Cerebellar cortex (tissue), 1 donor: ENCODE measurements at regions not wholly inside any gene's neighbourhood (a gene's known extent, or its start where the extent isn't known, plus 50 kb on each side); places are given as distances from the start of the nearest gene placed in this dataset.
"Not testable (repeated sequence)": the region's sequence is repeated elsewhere in the genome, so short reads cannot be mapped to it uniquely, and the experiment has no call there.

ENCODE experiments used
- DNase-seq: peaks from one replicate; pipeline ENCODE4 v3.0.0-alpha.2; 2015; ENCODE audit warnings: low spot score

DNA sequence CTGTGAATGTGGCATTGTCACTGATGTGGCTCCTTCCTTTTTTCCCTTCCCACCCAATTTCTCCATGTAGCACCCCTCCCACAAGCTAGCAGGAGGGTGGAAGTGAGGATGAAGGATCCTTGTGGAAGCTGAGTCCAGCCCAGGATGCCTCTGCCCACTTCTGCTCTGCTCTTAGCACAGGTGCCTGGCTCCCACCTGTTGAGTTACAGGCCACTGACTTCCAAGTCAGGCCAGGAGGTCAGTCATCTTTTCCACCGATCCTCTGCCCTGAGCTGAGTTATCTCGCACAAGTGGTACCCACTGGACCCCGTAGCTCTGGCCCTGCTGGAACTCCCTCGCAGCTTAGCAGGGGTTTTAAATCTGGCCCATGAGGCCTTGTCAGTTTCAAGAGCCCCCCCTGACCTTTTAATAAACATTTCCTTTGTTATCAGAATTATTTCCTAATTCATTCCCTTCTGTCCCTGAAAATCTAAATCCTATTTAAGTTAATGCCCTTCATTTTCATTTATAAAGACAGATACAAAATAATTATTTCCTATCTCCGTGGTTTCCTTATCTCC, 125.3 kb upstream of the CADM1 start:
- DNase-seq = no peak

DNA sequence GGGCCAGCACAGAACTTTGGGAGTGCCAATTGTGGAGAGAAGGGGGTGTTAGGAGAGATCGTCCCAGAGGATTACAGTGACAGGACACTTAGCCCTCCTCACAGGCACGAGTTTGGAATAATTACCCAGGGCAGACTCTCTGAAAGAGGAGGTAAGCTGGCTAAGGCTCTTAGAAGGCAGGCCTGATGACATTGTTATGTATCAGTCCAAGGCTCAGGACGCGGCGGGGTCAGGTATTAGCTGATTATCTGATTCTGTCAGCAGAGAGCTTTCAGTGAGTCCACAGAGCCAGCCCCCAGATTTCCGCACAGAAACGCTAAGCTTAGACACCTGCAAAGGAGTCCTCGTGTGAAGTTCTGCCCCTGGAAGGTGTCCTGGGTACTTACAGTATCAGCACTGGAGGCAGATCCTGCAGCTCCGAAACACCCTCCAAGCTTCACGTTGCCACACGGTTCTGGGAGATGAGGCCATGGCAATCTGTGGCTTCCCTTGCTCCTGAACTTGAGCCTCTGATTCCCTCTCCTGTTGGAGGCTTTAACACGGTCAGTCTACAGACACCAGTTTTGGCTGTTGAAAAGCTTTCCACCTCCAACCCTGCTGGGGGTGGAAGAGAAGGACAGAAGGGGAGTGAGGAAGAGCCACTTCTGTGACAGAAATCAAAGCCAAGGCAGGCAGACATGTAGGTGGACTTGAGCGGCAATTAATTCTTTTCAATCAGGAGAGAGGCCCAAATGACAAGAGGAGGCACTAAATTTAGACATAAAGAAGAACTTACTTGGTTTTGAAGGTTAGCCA, 123.6 kb upstream of the CADM1 start:
- DNase-seq = peak; percentile 69

DNA sequence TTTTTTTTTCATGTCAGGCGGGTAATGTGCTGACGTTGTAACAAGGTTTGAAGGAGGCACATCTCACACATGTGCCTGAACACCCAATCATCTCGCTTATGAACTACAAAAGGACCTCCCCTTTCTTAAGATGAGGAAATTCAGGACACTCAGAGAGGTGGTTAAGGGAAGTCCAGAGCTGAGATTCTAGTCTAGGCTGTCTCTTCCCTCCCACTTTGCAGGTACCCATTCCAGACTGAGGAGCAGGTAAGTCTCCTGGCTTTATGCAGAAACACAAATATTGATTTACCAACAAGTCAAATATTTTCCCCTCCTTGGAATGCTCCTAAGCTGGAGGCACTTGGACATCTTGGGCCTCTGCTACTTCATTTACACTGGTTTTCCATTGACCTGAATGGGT, 122.9 kb upstream of the CADM1 start:
- no peak for DNase-seq

DNA sequence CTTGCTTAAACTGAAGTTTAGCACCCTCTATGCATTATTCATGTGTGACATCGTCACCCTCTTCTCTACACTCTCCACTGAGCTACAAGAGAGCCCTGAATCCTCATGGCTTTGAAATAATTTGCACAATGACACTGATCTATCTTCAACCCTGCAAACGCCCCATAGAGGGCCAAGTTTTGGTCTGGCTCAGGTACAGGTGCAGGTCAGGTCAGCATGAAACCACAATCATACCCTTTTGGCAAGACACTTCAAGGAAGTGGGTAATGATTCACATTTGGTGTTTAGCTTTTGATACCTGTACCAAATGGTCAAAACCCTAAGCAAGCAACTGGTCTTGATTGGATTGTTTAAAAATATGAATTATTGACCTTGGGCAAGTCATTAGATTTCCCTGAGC, 122.2 kb upstream of the CADM1 start:
- DNase-seq = no peak

DNA sequence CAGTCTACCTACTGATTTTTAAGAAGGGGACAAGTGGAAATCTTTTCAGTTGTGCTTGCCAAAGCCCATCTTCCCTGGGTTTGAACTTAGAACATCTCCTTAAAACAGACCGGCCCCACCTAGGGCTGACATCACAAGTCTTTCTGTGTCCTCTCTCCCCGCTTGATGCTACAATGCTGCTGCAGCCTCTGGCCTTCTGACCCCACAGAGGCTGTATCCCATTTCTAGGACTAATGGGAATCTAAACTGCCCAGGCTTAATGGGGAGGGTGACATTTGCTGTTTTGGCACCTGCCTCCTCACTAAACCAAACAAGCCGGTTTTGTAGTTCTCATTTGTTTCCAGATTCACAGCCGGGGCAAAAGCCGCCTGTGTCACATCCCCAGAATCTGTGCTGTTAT, 121.3 kb upstream of the CADM1 start:
- DNase-seq = no peak

DNA sequence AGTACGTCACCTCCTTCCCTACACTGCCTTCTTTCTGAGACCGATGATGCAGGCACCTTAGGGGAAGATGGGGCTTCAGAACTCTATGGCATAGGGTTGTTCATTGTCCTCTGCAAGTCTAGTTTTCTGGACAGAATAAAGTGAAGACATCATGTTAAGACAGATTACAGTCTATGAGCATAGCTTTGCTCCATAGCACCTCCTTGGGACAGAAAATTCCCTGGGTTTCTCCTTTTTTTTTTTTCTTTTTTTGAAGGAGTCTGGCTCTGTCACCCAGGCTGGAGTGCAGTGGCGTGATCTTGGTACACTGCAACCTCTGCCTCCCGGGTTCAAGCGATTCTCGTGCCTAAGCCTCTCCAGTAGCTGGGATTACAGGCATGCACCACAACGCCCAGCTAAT, 119.8 kb upstream of the CADM1 start:
- no peak for DNase-seq

DNA sequence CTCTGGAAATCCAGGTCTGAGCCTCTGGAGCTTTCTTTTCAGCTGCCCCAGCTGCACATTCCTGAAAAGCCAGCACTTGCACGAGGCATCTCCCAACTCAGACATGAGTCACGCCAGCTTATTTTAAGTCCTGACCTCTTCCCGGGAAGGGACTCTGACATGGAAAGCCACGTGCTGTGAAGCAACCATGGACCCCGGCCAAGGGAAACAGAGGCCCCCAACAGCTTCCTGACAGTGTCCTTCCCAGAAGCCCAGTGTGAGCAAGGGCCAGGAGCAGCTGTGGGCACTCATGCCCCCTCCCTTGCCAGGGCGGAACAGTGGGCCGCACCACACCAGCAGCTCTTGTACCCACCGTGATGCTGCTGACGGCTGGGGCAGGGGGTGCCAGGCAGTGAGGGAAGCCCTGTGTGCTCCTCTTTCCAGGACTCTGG, 118.8 kb upstream of the CADM1 start:
- DNase-seq = no peak

DNA sequence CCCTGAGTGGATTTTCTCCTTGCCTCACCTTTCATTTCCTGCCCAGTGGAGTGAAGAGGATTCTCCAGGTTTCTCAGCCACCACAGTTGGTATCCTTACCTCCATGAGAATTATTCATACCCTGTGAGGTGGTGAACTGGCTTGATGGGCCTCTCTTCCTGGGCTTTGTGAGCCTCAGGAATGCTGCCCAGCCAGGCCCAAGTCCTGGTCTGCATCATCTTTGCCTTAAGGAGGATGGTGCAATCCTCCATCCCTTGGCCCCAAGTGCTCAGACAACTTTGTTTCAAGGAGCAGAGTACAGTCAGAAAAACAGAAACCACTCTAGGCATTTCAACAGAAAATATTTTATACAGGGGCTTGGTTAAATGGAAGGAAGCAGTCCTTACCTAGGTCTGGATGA, 114.2 kb upstream of the CADM1 start:
- DNase-seq = no peak

DNA sequence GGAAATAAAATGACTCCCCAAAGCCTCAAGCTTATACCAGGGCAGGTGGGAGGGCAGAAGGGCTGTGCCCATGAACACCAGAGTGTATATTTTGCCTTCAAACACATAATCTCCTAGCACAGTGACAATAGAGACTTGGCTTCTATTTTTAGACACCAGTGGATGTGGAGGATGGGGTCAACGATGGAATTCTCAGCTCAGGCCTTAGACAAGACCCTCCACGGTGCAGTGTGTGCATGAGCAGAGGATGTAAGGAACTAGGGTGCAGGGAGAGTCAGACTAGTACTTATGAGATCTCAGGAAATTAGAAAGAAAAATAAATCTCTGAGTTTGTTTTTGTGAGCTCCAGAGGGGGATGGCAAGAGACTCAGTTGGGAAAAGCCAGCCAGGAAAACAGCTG, 113.6 kb upstream of the CADM1 start:
- no peak for DNase-seq

DNA sequence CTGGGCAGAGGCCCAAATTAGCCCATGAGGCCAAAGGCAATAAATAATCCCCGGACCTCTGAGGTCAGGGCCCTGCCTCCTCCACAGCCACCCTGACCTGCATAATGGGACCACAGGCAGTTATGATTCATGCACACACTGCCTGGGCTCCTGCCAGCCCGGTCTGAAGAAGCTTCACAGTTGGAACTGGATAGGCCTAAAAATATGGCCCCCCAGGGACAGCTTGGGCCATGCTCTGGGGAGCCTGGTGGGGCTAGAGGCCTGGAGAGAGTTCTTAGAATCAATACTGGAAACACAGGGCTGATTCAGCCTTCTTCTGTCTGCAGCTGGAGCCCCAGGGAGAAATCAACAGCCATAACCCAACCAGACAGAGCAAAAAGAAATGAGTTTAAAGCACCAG, 112.8 kb upstream of the CADM1 start:
- no peak for DNase-seq

DNA sequence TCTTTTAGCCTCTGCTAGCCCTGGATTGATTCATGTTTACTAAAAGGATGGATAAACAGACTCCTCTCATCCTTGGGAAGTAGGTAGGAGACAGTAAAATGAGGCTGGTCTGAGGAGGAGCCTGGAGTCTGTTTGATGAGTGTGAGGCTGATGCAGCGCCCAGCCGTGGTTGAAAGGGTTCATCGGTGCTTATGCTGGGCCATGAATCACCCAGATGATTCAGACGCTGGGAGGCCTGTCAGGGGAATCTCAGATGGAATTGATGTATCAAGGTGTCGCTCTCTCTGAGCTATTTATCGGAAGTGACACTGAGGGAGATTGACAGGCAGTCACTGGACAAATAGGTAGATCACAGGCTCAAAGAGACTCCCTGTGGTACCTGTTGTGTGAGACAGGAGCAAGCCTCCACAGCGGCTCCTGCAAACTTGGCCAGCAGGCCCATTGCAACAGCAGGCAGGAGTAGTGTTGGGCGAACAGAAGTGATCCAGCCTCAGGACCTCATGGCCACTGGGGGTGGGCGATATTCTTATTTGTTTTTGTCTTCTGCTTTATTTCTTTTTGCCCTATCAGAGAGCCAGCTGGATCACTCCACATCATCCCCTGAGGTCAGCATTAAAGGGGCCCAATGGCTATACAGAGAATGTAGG, 109.9 kb upstream of the CADM1 start:
- no peak for DNase-seq

DNA sequence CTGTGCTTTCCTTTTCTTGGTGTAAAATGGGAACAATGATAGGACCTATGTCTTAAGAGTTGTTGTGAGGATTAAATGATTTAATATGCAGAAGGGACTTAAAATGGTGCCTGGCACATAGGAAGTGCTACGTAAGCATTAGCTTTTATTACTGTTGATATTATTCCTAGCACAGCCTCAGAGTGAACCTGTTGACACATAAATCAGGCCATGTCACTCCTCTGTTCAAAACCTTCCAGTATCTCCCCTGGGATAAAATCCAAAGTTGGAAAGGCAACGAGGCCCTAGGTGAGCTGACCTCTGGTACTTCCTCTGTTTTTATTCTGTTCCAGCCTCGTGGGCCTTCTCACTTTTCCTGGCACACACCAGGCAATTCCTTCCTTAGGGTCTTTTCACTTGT, 108.8 kb upstream of the CADM1 start:
- DNase-seq = no peak

DNA sequence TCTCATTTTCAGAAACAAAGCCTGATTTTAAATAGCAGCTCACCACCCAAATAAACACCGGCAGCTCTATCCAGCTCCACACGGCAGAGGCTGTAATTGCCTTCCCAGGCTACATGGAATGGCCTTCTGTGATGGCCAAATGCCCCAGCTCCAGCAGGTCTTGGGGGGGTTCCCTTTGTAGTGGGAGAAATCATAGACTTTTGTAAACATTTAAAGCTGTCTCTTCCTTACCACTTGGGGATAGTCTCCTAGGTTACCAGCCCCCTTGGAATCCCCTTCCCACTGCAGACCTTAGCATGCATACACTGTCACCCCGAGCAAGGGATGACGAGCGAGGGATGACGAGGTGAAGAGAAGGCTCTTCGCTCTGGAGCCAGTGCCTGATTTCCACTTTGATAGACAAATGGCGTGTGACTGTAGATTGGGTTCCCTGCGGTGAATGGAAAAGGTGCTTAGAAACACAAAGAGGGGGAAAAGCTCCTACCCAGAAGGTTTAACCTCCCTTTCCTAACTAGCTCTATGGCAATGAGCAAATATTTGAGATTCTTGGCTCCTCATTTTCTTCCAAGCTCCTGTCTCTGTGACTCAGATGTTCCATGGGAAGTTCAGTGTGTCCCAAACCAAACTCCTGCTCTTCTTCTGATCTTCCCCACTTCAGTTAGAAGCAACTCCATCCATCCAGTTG, 108.0 kb upstream of the CADM1 start:
- no peak for DNase-seq

DNA sequence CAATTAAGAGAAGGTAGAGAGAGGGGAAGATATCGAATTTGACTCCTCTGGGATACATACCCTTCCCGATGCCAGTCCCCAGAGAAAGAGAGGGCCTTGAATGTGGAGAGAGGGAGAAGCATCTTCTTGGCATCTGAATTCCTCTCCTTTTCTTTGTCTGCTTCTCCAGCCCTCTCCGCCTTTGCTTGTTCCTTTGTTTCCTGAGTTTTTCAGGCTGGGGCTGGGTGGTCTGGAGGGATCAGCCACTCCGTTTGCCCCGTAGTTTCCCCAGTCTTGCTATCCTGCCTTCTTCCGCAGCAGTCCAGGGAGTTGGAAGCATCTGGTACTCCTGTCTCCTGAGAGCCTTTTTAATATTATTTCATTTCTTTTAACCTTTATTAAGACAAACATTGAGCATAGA, 107.1 kb upstream of the CADM1 start:
- DNase-seq = no peak

DNA sequence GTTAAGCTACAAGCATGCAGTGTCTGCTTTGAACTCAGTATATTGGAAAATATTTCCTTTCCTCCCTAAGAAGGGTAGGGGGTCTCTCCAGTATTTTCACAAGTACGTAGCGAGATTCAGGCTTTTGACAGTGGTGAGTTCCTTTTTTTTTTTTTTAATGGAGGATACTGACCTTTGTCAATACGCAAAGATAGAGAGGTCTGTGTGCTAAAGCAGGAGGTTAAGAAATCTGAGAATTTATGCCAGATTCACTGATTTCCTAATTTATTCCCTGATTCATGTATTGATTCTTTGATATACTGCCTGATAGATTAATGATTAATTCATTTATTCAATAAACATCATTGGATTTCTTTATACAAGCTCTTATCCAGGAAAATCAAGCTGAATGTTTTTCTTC, 106.7 kb upstream of the CADM1 start:
- no peak for DNase-seq

DNA sequence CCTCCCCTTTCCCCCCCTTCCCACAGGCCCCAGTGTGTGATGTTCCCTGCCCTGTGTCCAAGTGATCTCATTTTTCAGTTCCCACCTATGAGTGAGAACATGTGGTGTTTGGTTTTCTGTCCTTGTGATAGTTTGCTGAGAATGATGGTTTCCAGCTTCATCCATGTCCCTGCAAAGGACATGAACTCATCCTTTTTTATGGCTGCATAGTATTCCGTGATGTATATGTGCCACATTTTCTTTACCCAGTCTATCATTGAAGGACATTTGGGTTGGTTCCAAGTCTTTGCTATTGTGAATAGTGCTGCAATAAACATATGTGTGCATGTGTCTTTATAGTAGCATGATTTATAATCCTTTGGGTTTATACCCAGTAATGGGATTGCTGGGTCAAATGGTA, 106.0 kb upstream of the CADM1 start:
- DNase-seq = not testable (repeated sequence)

DNA sequence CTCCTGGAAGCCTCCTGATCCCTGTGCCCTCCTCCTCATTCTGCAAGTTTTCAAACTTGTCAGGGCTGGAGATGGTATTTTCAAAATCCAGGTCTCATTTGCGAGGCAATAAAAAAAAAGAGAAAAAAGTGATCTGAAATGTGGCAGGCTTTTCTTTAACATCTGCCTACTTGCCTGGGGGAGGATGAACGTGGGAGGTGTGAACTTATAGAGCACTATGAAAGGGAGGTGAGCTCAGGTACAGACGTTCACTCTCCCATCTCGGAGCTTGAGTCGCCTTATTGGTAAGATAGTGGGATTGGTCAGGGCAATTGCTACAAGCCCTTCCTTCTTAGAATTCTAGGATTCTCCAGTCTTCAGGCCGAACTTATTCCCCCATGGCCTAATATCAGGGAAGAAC, 104.8 kb upstream of the CADM1 start:
- DNase-seq = no peak

DNA sequence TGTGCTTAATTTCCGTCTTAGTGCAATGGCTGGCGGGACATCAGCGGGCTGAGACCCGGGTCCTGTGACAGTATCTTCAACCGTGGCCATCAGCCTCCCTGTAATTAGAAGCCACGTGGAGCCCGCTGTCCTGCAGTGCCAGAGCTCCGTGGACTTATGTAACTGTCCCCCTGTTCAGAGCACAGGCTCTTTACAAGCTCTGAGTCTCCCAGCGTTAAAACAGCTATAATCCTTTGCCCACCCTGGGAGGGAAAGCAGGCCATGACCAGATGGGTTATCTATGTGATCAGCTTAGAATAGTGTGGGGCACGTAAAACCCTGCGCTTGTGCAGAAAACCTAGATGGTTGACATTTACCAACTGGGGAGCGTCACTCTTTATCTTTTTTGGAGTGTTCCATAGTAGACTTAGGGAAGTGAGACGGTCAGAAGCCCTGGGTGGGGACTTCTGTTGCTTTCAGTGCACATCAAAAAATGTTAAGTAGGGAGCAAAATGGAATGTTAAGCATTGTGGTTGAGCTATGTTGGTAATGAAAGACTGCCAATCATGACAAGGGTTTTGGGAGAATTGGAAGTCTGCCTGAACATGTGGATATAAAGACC, 103.5 kb upstream of the CADM1 start:
- peak; percentile 81 for DNase-seq

DNA sequence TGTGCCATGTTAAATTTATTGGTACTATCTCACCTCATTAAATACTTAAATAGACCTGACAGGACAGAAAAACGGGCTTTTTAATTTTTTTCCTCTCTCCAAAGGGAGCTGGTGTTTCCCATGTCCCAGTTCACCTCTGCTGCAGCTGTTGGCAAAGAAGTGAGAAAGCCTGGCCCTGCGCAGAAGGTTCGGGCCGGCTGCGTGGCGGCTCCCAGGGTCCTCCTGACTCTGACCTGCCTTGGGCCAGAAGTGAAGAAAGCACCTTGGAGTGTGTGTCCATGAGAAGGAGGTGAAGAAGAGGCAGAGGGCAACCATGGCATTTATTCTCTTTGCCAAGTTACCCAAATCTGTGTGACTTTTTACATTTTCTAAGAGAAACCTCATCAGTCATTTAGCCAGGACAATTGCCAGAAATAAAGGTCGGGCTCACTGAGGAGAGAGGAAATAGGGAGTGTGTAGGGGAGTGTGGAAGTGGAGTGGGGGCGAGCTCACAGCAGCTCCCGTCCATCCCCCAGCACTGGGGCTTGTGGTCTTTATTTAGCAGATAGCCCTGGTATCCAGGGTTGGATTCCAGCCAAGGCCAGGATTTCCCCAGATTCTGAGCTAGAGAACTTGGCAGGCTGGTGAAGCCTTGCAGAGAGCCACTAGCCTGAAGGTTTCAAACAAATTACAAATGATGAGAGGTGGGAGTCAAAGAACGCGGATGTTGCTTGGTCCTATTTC, 102.4 kb upstream of the CADM1 start:
- peak; percentile 83 for DNase-seq

DNA sequence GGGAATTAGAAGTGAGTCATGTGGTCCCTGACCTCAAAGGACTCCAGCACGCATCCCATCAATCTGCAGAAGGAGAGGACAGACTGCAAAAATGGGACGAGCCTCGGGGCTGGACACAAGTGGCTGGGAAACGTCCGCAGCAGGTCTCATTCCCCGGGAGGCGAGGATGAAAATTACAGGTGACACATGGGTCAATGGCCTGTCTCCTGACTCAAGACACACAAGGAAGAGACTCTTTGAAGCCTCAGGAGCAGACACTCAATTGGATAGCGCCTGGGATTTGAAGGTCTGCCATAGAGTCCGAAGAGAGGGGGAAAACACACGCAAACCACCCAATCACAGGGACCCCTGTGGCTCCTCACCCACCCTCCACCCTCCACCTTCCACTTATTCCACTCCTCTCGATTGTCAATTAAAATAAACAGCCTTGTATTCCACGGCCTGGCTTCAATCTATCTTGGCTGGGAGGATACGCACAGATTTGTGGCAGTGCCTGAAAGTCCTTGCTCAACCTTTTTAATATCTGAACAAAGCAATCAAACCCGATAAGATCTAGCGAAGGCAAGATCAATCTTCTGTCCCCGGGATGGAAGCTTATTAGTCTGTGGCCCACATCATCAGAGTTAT, 101.8 kb upstream of the CADM1 start:
- peak; percentile 6 for DNase-seq

DNA sequence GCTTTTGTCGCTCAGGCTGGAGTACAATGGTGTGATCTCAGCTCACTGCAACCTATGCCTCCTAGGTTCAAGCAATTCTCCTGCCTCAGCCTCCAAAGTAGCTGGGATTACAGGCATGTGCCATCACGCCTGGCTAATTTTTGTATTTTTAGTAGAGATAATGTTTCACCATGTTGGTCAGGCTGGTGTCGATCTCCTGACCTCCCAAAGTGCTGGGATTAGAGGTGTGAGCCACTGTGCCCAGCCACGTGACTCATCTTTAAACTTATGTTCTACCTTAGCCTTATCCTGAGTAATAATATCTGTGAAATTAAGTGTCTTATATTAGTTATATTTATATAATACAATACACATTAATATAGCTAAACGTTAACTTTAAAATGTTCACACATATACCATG, 101.2 kb upstream of the CADM1 start:
- not testable (repeated sequence) for DNase-seq
